ENCODE measurements at regions not wholly inside any gene's neighbourhood (a gene's known extent, or its start where the extent isn't known, plus 50 kb on each side); places are given as distances from the start of the nearest gene placed in this dataset.

DNA sequence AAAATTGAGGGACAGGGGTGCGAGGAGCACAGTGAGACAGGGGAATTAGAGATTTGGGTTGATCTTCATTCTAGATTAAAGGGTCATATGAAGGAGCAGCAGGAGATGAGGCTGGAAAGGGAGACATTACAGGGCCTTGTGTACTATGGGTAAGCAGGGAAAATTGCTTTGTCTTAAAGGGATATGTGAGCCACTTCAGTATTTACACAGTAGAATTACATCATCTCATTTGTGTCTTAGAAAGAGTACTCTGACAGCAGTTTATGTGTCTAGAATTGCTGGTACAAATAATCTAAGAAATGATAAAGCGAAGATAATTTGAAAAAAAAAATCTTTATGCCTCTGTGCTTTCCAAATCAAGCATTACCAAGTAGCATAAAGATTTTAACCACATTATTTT, 287.0 kb upstream of the ARRDC3 start:
- peaks cover 7% of the 10 kb centered on the region in 2 donors for H3K9me3 Mint-ChIP-seq
- H3K4me1 Mint-ChIP-seq: no peaks in the 10 kb centered on the region
- H3K27ac Mint-ChIP-seq: no peak overlapping the region
- H3K9me3 ChIP-seq (ENCODE audit: control insufficient read depth, insufficient read depth, low read length): no peaks in the 10 kb centered on the region
- TF ChIP-seq, protein P1, sequence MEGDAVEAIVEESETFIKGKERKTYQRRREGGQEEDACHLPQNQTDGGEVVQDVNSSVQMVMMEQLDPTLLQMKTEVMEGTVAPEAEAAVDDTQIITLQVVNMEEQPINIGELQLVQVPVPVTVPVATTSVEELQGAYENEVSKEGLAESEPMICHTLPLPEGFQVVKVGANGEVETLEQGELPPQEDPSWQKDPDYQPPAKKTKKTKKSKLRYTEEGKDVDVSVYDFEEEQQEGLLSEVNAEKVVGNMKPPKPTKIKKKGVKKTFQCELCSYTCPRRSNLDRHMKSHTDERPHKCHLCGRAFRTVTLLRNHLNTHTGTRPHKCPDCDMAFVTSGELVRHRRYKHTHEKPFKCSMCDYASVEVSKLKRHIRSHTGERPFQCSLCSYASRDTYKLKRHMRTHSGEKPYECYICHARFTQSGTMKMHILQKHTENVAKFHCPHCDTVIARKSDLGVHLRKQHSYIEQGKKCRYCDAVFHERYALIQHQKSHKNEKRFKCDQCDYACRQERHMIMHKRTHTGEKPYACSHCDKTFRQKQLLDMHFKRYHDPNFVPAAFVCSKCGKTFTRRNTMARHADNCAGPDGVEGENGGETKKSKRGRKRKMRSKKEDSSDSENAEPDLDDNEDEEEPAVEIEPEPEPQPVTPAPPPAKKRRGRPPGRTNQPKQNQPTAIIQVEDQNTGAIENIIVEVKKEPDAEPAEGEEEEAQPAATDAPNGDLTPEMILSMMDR (IDR thresholded peaks at IDR 0.05): no peak
- no peak overlapping the region for H3K4me3 Mint-ChIP-seq
- intact Hi-C loops (cut with micrococcal nuclease): no loop called here
- no peak for DNase-seq
- no peaks in the 10 kb centered on the region for H3K27me3 ChIP-seq (ENCODE audit: control insufficient read depth, insufficient read depth, low read length)
- no peak for ATAC-seq
- H3K36me3 Mint-ChIP-seq: no peaks in the 10 kb centered on the region
- no peak overlapping the region for H3K27ac ChIP-seq (ENCODE audit: low read length)
- H3K27me3 Mint-ChIP-seq (ENCODE audit: low read depth in 2 of 2): no peaks in the 10 kb centered on the region
- no peak overlapping the region for H3K4me3 ChIP-seq (ENCODE audit: low read length)
- 93% methylated on average over 1 of the region's 2 CpGs for WGBS (ENCODE audit: insufficient coverage)
- no peaks in the 10 kb centered on the region for H3K4me1 ChIP-seq (ENCODE audit: control insufficient read depth, insufficient read depth, low read length)
- H3K36me3 ChIP-seq (ENCODE audit: control insufficient read depth, insufficient read depth, low read length): no peaks in the 10 kb centered on the region

DNA sequence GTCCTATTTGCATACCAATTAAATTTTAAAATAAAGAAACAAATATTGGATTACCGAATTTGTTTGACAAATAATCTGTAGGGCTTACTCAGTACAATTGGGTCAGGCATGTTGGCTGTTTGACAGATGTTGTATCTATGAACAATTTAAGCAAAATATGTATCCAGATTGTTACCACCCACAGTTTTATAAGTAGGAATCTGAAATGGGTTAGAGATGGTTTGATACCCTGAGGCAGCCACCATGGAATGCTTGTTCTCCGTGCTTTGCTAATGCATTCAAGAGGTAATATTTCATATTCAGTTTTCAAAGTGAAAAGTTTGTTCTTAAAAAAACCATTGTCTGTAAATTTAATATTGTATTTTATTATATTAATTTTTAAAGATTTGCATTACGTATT, 285.1 kb upstream of the ARRDC3 start:
- no peaks in the 10 kb centered on the region for H3K4me1 Mint-ChIP-seq
- no peak overlapping the region for H3K27ac Mint-ChIP-seq
- TF ChIP-seq, protein P1 (IDR thresholded peaks at IDR 0.05): no peak
- H3K4me3 ChIP-seq (ENCODE audit: low read length): no peak overlapping the region
- no peak overlapping the region for H3K27ac ChIP-seq (ENCODE audit: low read length)
- no peaks in the 10 kb centered on the region for H3K27me3 Mint-ChIP-seq (ENCODE audit: low read depth in 2 of 2)
- no peaks in the 10 kb centered on the region for H3K27me3 ChIP-seq (ENCODE audit: control insufficient read depth, insufficient read depth, low read length)
- intact Hi-C loops (cut with micrococcal nuclease): no loop called here
- WGBS (ENCODE audit: insufficient coverage): 90% methylated on average over 2 of the region's 3 CpGs
- no peaks in the 10 kb centered on the region for H3K4me1 ChIP-seq (ENCODE audit: control insufficient read depth, insufficient read depth, low read length)
- DNase-seq: no peak
- H3K36me3 ChIP-seq (ENCODE audit: control insufficient read depth, insufficient read depth, low read length): no peaks in the 10 kb centered on the region
- H3K9me3 ChIP-seq (ENCODE audit: control insufficient read depth, insufficient read depth, low read length): no peaks in the 10 kb centered on the region
- no peak for ATAC-seq
- H3K9me3 Mint-ChIP-seq: peaks cover 7% of the 10 kb centered on the region in 2 donors
- no peaks in the 10 kb centered on the region for H3K36me3 Mint-ChIP-seq
- no peak overlapping the region for H3K4me3 Mint-ChIP-seq

DNA sequence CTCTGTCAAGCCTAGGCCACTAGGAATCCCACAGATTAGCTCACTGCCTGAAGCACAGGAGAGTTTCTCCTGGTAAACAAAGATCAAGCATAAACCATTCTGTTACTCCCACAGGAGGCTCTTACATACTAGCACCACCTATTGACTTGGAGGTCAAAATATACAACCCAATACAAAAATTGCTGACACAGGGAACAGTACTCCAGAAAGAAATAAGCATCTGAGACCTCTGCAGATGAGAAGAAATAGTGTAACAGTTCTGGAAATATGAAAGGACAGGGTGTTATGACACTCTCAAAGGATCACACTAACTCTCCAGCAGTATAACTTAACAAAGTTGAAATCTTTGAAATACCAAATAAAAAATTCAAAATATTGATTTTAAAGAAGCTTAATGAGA, 269.6 kb upstream of the ARRDC3 start:
- Histone ChIP-seq H3K27ac (ENCODE audit: low read length) (no peak overlapping the region), H3K36me3 (ENCODE audit: control insufficient read depth, insufficient read depth, low read length) (no peaks in the 10 kb centered on the region), H3K4me1 (ENCODE audit: control insufficient read depth, insufficient read depth, low read length) (no peaks in the 10 kb centered on the region), H3K9me3 (ENCODE audit: control insufficient read depth, insufficient read depth, low read length) (peaks cover 18% of the 10 kb centered on the region), H3K27me3 (ENCODE audit: control insufficient read depth, insufficient read depth, low read length) (no peaks in the 10 kb centered on the region), H3K4me3 (ENCODE audit: low read length) (no peak overlapping the region)
- Mint-ChIP-seq H3K36me3 (peaks cover 15% of the 10 kb centered on the region), H3K4me3 (no peak overlapping the region), H3K27me3 (ENCODE audit: low read depth in 2 of 2) (peaks cover 0 to 3% of the 10 kb centered on the region in 2 donors), H3K27ac (no peak overlapping the region), H3K4me1 (no peaks in the 10 kb centered on the region), H3K9me3 (peaks cover 9 to 27% of the 10 kb centered on the region in 2 donors)
- intact Hi-C loops (cut with micrococcal nuclease): no loop called here
- DNase-seq (no peak), ATAC-seq (no peak)
- TF ChIP-seq, protein P1 (IDR thresholded peaks at IDR 0.05): no peak

DNA sequence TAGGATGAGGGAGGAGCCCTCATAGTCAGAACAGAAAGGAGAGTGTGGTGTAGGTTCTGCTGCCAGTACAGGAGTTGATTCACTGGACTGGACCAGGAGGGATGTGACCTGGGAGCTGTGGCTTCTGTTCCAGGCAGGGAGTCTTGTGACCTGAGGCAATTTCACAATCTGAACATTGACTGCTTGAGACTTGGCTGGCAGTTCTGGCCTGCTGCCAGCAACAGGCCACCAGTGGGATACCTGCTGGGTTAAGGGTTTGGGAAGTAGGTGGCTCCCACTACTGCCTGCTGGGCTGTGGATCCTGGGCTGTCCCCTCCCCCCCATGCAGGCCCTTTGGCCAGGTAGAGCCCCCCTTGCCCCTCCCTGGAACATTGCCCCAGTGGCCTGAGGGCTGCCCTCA, 268.6 kb upstream of the ARRDC3 start:
- ATAC-seq (no peak), DNase-seq (no peak)
- no peak overlapping the region for H3K27ac ChIP-seq (ENCODE audit: low read length)
- peaks cover 13% of the 10 kb centered on the region for H3K36me3 Mint-ChIP-seq
- no peak overlapping the region for H3K4me3 Mint-ChIP-seq
- no peak overlapping the region for H3K27ac Mint-ChIP-seq
- intact Hi-C loops (cut with micrococcal nuclease): no loop called here
- TF ChIP-seq, protein P1 (IDR thresholded peaks at IDR 0.05): no peak
- H3K4me1 Mint-ChIP-seq: no peaks in the 10 kb centered on the region
- peaks cover 17% of the 10 kb centered on the region for H3K9me3 ChIP-seq (ENCODE audit: control insufficient read depth, insufficient read depth, low read length)
- H3K27me3 Mint-ChIP-seq (ENCODE audit: low read depth in 2 of 2): peaks cover 0 to 3% of the 10 kb centered on the region in 2 donors
- no peaks in the 10 kb centered on the region for H3K4me1 ChIP-seq (ENCODE audit: control insufficient read depth, insufficient read depth, low read length)
- H3K36me3 ChIP-seq (ENCODE audit: control insufficient read depth, insufficient read depth, low read length): no peaks in the 10 kb centered on the region
- no peaks in the 10 kb centered on the region for H3K27me3 ChIP-seq (ENCODE audit: control insufficient read depth, insufficient read depth, low read length)
- no peak overlapping the region for H3K4me3 ChIP-seq (ENCODE audit: low read length)
- H3K9me3 Mint-ChIP-seq: peaks cover 4 to 20% of the 10 kb centered on the region in 2 donors
